ENCODE measurements at regions not wholly inside any gene's neighbourhood (a gene's known extent, or its start where the extent isn't known, plus 50 kb on each side); places are given as distances from the start of the nearest gene placed in this dataset.

- Histone ChIP-seq H3K9me3 (no peaks in the 10 kb centered on the region), H3K4me1 (ENCODE audit: insufficient read depth) (no peaks in the 10 kb centered on the region), H3K36me3 (no peaks in the 10 kb centered on the region), H3K27ac (no peak overlapping the region), H3K27me3 (no peaks in the 10 kb centered on the region), H3K4me3 (no peak overlapping the region)
- intact Hi-C loops (cut with DNase I), result no loop called here
- WGBS, 3 donors, result 74 to 76% (median 74%) methylated on average over 5 of the region's 5 CpGs
- TF ChIP-seq POLR2A (IDR thresholded peaks at IDR 0.05) (no peak), EP300 (IDR thresholded peaks at IDR 0.05) (no peak)
- TF ChIP-seq, protein P1, sequence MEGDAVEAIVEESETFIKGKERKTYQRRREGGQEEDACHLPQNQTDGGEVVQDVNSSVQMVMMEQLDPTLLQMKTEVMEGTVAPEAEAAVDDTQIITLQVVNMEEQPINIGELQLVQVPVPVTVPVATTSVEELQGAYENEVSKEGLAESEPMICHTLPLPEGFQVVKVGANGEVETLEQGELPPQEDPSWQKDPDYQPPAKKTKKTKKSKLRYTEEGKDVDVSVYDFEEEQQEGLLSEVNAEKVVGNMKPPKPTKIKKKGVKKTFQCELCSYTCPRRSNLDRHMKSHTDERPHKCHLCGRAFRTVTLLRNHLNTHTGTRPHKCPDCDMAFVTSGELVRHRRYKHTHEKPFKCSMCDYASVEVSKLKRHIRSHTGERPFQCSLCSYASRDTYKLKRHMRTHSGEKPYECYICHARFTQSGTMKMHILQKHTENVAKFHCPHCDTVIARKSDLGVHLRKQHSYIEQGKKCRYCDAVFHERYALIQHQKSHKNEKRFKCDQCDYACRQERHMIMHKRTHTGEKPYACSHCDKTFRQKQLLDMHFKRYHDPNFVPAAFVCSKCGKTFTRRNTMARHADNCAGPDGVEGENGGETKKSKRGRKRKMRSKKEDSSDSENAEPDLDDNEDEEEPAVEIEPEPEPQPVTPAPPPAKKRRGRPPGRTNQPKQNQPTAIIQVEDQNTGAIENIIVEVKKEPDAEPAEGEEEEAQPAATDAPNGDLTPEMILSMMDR (IDR thresholded peaks at IDR 0.05), result no peak
- DNase-seq, result no peak
Measured at GRCh38 chr20:4071178-4071693, 55.9 kb upstream of the RNF24 start.

DNA sequence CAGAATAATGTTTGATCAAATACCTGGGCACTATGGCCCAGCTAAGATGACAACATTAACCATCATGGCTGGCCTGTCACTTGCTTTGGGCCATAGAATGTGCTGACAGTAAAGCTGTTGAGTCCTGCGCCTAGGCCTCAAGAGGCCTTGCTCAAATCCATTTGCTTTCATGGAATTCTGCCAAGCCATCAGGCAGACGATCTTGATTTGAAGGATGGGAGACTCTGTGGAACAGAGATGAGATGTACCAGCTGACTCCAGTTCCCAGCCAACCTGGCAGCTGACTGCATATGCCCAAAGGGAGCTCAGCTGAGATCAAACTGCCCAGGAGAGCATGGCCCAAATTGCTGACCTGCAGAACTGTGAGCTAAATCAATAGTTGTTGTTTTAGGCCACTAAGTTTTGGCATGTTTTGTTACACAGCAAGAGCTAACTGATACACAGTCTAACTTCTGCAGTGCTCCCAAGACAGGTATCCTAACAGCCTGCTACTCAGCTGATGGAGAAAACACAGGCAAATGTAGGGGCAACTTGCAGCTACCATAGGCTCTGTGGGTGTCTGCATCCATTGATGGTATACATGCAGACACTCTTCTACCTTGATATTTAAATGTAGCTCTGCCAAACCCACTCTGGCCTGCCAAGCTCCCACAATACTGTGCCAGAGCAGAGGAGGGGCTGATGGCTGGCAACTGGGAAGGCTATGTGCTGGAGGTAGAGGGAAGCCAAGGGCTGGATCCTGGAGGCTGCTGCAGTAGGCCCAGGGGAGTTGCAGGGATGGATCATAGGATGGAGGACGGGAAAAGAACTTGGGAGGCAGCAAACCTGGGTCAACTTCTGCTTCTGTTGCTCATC lies 55.2 kb upstream of the RNF24 start:
- H3K36me3 ChIP-seq, result no peaks in the 10 kb centered on the region
- DNase-seq, result no peak
- 64 to 74% (median 72%) methylated on average over 3 of the region's 3 CpGs for WGBS, 3 donors
- intact Hi-C loops (cut with DNase I), result no loop called here
- no peaks in the 10 kb centered on the region for H3K27me3 ChIP-seq
- H3K27ac ChIP-seq, result no peak overlapping the region
- H3K9me3 ChIP-seq, result no peaks in the 10 kb centered on the region
- no peak for TF ChIP-seq EP300 (IDR thresholded peaks at IDR 0.05)
- TF ChIP-seq POLR2A (IDR thresholded peaks at IDR 0.05), result no peak
- H3K4me1 ChIP-seq (ENCODE audit: insufficient read depth), result no peaks in the 10 kb centered on the region
- H3K4me3 ChIP-seq, result no peak overlapping the region

DNA sequence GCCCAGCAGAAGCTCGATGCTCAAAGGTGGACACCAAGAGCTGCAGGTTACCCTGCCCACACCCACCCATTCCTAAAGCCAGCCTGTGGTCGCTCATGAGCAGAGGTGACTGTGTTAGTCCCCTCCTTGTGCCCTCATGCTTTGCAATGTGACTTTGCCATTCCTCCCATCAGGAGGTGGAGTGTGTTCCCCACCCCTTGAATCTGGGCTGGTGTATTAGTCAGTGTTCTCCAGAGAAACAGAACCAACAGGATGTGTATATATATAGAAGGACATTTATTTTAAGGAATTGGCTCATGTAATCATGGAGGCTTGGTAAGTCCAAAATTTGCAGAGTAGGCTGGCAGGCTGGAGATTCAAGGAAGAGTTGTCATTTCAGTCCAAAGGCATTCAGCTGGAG lies 54.4 kb upstream of the RNF24 start:
- intact Hi-C loops (cut with DNase I), result loop anchor here in 2 of 4 donors (10.0 kb wide), 2 partner anchors 55 to 185 kb away; partner anchors contain the start of genes PANK2 (in 1 of the 2) and RNF24 (in 1 of the 2)

DNA sequence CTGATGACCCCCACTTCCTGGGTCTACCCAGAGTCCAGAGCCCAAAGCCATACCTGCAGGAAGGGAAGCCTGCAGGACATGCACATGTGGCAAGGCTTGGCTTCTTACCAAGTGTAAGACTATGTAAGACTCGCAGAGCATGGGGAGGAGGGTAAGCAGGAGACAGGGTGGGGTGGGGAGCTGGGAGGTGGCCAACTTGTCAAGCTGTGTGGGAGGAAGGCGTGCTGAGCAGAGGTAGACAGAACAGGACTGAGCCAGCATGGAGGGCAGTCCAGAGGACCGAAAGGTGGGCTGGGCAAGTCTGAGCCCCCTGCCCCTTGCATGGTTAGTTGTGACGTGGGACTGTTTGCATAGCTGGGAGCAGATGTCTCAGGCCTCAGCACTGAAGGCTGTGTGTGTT lies 53.4 kb upstream of the RNF24 start:
- no peak overlapping the region for H3K27ac ChIP-seq
- WGBS, 3 donors, result 46 to 72% (median 59%) methylated on average over 4 of the region's 4 CpGs
- no peak overlapping the region for H3K4me3 ChIP-seq
- DNase-seq, result no peak
- H3K9me3 ChIP-seq, result no peaks in the 10 kb centered on the region
- H3K4me1 ChIP-seq (ENCODE audit: insufficient read depth), result peaks cover 2% of the 10 kb centered on the region
- no peaks in the 10 kb centered on the region for H3K27me3 ChIP-seq
- intact Hi-C loops (cut with DNase I), result loop anchor here in 2 of 4 donors (10.0 kb wide), 2 partner anchors 54 to 184 kb away; partner anchors contain the start of genes PANK2 (in 1 of the 2) and RNF24 (in 1 of the 2)
- TF ChIP-seq, protein P1 (IDR thresholded peaks at IDR 0.05), result no peak
- no peak for TF ChIP-seq POLR2A (IDR thresholded peaks at IDR 0.05)
- no peak for TF ChIP-seq EP300 (IDR thresholded peaks at IDR 0.05)
- no peaks in the 10 kb centered on the region for H3K36me3 ChIP-seq

More for the DNA sequence above, 54.4 kb upstream of the RNF24 start:
- no peak overlapping the region for H3K4me3 ChIP-seq
- H3K27ac ChIP-seq, result no peak overlapping the region
- no peaks in the 10 kb centered on the region for H3K4me1 ChIP-seq (ENCODE audit: insufficient read depth)
- DNase-seq, result no peak
- 76 to 95% (median 90%) methylated on average over 2 of the region's 2 CpGs for WGBS, 3 donors
- no peaks in the 10 kb centered on the region for H3K36me3 ChIP-seq
- TF ChIP-seq, protein P1 (IDR thresholded peaks at IDR 0.05), result no peak
- TF ChIP-seq POLR2A (IDR thresholded peaks at IDR 0.05), result no peak
- no peak for TF ChIP-seq EP300 (IDR thresholded peaks at IDR 0.05)
- H3K27me3 ChIP-seq, result no peaks in the 10 kb centered on the region
- H3K9me3 ChIP-seq, result no peaks in the 10 kb centered on the region

Measured in ovary (tissue), 7 donors.